G401.6 (cell line): ENCODE measurements at regions not wholly inside any gene's neighbourhood (a gene's known extent, or its start where the extent isn't known, plus 50 kb on each side); places are given as distances from the start of the nearest gene placed in this dataset.

Experiments
- FAIRE-seq: peaks from 2 replicates; lab custom pipeline; 2012; peaks lifted over from hg19 to GRCh38; lab: Jason Lieb, UNC

- FAIRE-seq, result no peak
Observed at GRCh38 chr3:13266005-13266404, 154.1 kb downstream of the NUP210 start.

GRCh38 chr3:13265507-13265906 lies 154.6 kb downstream of the NUP210 start:
- FAIRE-seq, result no peak

GRCh38 chr3:13265016-13265415 lies 155.1 kb downstream of the NUP210 start:
- no peak for FAIRE-seq

- no peak for FAIRE-seq
Observed at GRCh38 chr3:13264468-13264795, 155.7 kb downstream of the NUP210 start.

GRCh38 chr3:13263770-13264467 lies 156.2 kb downstream of the NUP210 start:
- no peak for FAIRE-seq

GRCh38 chr3:13262493-13263211 lies 157.5 kb downstream of the NUP210 start:
- no peak for FAIRE-seq

GRCh38 chr3:13261892-13262291 lies 158.2 kb downstream of the NUP210 start:
- no peak for FAIRE-seq

- no peak for FAIRE-seq
Observed at GRCh38 chr3:13261104-13261830, 158.9 kb downstream of the NUP210 start.

- FAIRE-seq, result no peak
Observed at GRCh38 chr3:13260259-13261103, 159.6 kb downstream of the NUP210 start.

GRCh38 chr3:13259831-13260230 lies 160.3 kb downstream of the NUP210 start:
- no peak for FAIRE-seq

GRCh38 chr3:13258986-13259514 lies 161.1 kb downstream of the NUP210 start:
- FAIRE-seq, result no peak

GRCh38 chr3:13258280-13258679 lies 161.8 kb downstream of the NUP210 start:
- FAIRE-seq, result no peak

GRCh38 chr3:13257666-13258065 lies 162.5 kb downstream of the NUP210 start:
- FAIRE-seq, result no peak

GRCh38 chr3:13256845-13257244 lies 163.3 kb downstream of the NUP210 start:
- no peak for FAIRE-seq

- no peak for FAIRE-seq
Observed at GRCh38 chr3:13254028-13254951, 165.8 kb downstream of the NUP210 start.

GRCh38 chr3:13253208-13253937 lies 166.7 kb downstream of the NUP210 start:
- FAIRE-seq, result no peak

- no peak for FAIRE-seq
Observed at GRCh38 chr3:13252207-13252606, 167.9 kb downstream of the NUP210 start.

GRCh38 chr3:13251166-13251903 lies 168.8 kb downstream of the NUP210 start:
- FAIRE-seq, result peak; percentile 15

- no peak for FAIRE-seq
Observed at GRCh38 chr3:13249664-13250390, 170.3 kb downstream of the NUP210 start.
